ENCODE measurements at regions not wholly inside any gene's neighbourhood (a gene's known extent, or its start where the extent isn't known, plus 50 kb on each side); places are given as distances from the start of the nearest gene placed in this dataset.

- peaks cover 0 to 3% of the 10 kb centered on the region in 2 experiments; a peak in 2 of 4 replicates for H3K4me1 ChIP-seq (ENCODE audit: control insufficient read depth in 1 of 2, insufficient read depth in 2 of 2, low read depth in 1 of 2, low read length in 1 of 2)
- no peaks in the 10 kb centered on the region for H4K20me1 ChIP-seq (ENCODE audit: insufficient read depth)
- H3K36me3 ChIP-seq (replicated peaks in 1 of 2; ENCODE audit: control insufficient read depth in 1 of 2, insufficient read depth in 2 of 2, low read length in 1 of 2): no peaks in the 10 kb centered on the region
- H3K9me3 ChIP-seq: no peaks in the 10 kb centered on the region
- H3K27ac ChIP-seq (ENCODE audit: low read depth in 2 of 2, low read length in 1 of 2): no peak overlapping the region
- TF ChIP-seq REST (IDR thresholded peaks at IDR 0.05; ENCODE audit: low read depth, low read length) (no peak), EZH2phosphoT487 (IDR thresholded peaks at IDR 0.05; ENCODE audit: borderline replicate concordance, low read depth) (no peak), POLR2AphosphoS5 (IDR thresholded peaks at IDR 0.05; ENCODE audit: low read depth, low read length) (no peak), RAD21 (IDR thresholded peaks at IDR 0.05; ENCODE audit: low read length) (no peak), JUND (IDR thresholded peaks at IDR 0.05) (no peak), MXI1 (IDR thresholded peaks at IDR 0.05; ENCODE audit: low read depth, low read length) (no peak), TAF1 (IDR thresholded peaks at IDR 0.05; ENCODE audit: borderline replicate concordance, low read depth, low read length) (no peak), IRF3 (IDR thresholded peaks at IDR 0.05; ENCODE audit: low read depth, low read length) (no peak), EP300 (IDR thresholded peaks at IDR 0.05; ENCODE audit: borderline replicate concordance in 1 of 2, low read depth in 1 of 2, low read length in 1 of 2) (no peak), ZBTB33 (IDR thresholded peaks at IDR 0.05; ENCODE audit: borderline replicate concordance, low read depth) (no peak), GATA2 (CRISPR knock-in tag; IDR thresholded peaks at IDR 0.05) (no peak), SMC3 (IDR thresholded peaks at IDR 0.05; ENCODE audit: low read depth, low read length) (no peak), MEF2A (IDR thresholded peaks at IDR 0.05; ENCODE audit: borderline replicate concordance, low read depth) (no peak)
- TF ChIP-seq, protein P1, sequence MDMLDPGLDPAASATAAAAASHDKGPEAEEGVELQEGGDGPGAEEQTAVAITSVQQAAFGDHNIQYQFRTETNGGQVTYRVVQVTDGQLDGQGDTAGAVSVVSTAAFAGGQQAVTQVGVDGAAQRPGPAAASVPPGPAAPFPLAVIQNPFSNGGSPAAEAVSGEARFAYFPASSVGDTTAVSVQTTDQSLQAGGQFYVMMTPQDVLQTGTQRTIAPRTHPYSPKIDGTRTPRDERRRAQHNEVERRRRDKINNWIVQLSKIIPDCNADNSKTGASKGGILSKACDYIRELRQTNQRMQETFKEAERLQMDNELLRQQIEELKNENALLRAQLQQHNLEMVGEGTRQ (IDR thresholded peaks at IDR 0.05; ENCODE audit: borderline replicate concordance, low read depth, low read length): no peak
- TF ChIP-seq, protein P2, sequence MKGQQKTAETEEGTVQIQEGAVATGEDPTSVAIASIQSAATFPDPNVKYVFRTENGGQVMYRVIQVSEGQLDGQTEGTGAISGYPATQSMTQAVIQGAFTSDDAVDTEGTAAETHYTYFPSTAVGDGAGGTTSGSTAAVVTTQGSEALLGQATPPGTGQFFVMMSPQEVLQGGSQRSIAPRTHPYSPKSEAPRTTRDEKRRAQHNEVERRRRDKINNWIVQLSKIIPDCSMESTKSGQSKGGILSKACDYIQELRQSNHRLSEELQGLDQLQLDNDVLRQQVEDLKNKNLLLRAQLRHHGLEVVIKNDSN (IDR thresholded peaks at IDR 0.05; ENCODE audit: borderline replicate concordance, low read depth): no peak
- no peak overlapping the region for H3K9ac ChIP-seq
- WGBS (ENCODE audit: low lambda C conversion rate): 40% methylated on average over 3 of the region's 3 CpGs
- ChIA-PET POLR2A (no interaction called here), CTCF (interaction anchor here (0.6 to 2.5 kb wide), 8 partner anchors 10 to 449 kb away, joined by 3 to 14 read pairs (median 4); no protein-coding TSS in a partner anchor)
- H3K4me2 ChIP-seq: no peak overlapping the region
- DNase-seq: no peak
- H3F3A ChIP-seq (replicated peaks; ENCODE audit: insufficient read depth): no peaks in the 10 kb centered on the region
- no peaks in the 10 kb centered on the region for H3K27me3 ChIP-seq (ENCODE audit: insufficient read depth)
- H3K9me2 ChIP-seq: no peaks in the 10 kb centered on the region
- no peak overlapping the region for H2AFZ ChIP-seq (ENCODE audit: low read depth)
- no peaks in the 10 kb centered on the region for H3K79me2 ChIP-seq (ENCODE audit: insufficient read depth)
- H3K4me3 ChIP-seq (ENCODE audit: low read depth in 2 of 2, low read length in 1 of 2): no peak overlapping the region
These were observed 321.9 kb downstream of the RAD51AP2 start for GRCh38 chr2:17196380-17196779.
